ENCODE measurements at regions not wholly inside any gene's neighbourhood (a gene's known extent, or its start where the extent isn't known, plus 50 kb on each side); places are given as distances from the start of the nearest gene placed in this dataset.

GRCh38 chr4:85086721-85087120, 120.2 kb upstream of the WDFY3 start:
- intact Hi-C loops (cut with DNase I), result loop anchor here (10.0 kb wide), 1 partner anchor 958 kb away; no protein-coding TSS in a partner anchor
- no peak overlapping the region for H3K4me3 ChIP-seq

GRCh38 chr4:85092536-85092935, 126.0 kb upstream of the WDFY3 start:
- Histone ChIP-seq H3K27ac (no peak overlapping the region), H3K9me3 (peaks cover 0 to 7% of the 10 kb centered on the region in 2 donors), H3K27me3 (no peaks in the 10 kb centered on the region), H3K4me1 (no peaks in the 10 kb centered on the region), H3K36me3 (no peaks in the 10 kb centered on the region), H3K4me3 (no peak overlapping the region)
- intact Hi-C loops (cut with DNase I), result no loop called here
- no peak for DNase-seq (ENCODE audit: low spot score in 2 of 2)
- no peak for TF ChIP-seq CTCF (IDR thresholded peaks at IDR 0.05)

More at GRCh38 chr4:85086721-85087120, 120.2 kb upstream of the WDFY3 start:
- Histone ChIP-seq H3K36me3 (no peaks in the 10 kb centered on the region), H3K27me3 (no peaks in the 10 kb centered on the region), H3K27ac (no peak overlapping the region), H3K9me3 (no peaks in the 10 kb centered on the region), H3K4me1 (no peaks in the 10 kb centered on the region)
- TF ChIP-seq CTCF (IDR thresholded peaks at IDR 0.05), result no peak
- no peak for DNase-seq (ENCODE audit: low spot score in 2 of 2)

- TF ChIP-seq CTCF (IDR thresholded peaks at IDR 0.05), result no peak
- Histone ChIP-seq H3K9me3 (peaks cover 0 to 8% of the 10 kb centered on the region in 2 donors), H3K27ac (no peak overlapping the region), H3K27me3 (no peaks in the 10 kb centered on the region), H3K36me3 (no peaks in the 10 kb centered on the region), H3K4me1 (no peaks in the 10 kb centered on the region), H3K4me3 (no peak overlapping the region)
- intact Hi-C loops (cut with DNase I), result no loop called here
- no peak for DNase-seq (ENCODE audit: low spot score in 2 of 2)
These were observed 126.5 kb upstream of the WDFY3 start for GRCh38 chr4:85092943-85093342.

- intact Hi-C loops (cut with DNase I), result no loop called here
- Histone ChIP-seq H3K27ac (no peak overlapping the region), H3K27me3 (no peaks in the 10 kb centered on the region), H3K4me3 (no peak overlapping the region), H3K9me3 (peaks cover 0 to 8% of the 10 kb centered on the region in 2 donors), H3K36me3 (no peaks in the 10 kb centered on the region), H3K4me1 (no peaks in the 10 kb centered on the region)
- no peak for TF ChIP-seq CTCF (IDR thresholded peaks at IDR 0.05)
- DNase-seq (ENCODE audit: low spot score in 2 of 2), result no peak
These were observed 128.2 kb upstream of the WDFY3 start for GRCh38 chr4:85094735-85095134.

- Histone ChIP-seq H3K27ac (no peak overlapping the region), H3K4me1 (no peaks in the 10 kb centered on the region), H3K4me3 (no peak overlapping the region), H3K9me3 (peaks cover 0 to under 1% of the 10 kb centered on the region in 2 donors), H3K36me3 (no peaks in the 10 kb centered on the region), H3K27me3 (no peaks in the 10 kb centered on the region)
- intact Hi-C loops (cut with DNase I), result no loop called here
- no peak for DNase-seq (ENCODE audit: low spot score in 2 of 2)
- TF ChIP-seq CTCF (IDR thresholded peaks at IDR 0.05), result no peak
These were observed 136.1 kb upstream of the WDFY3 start for GRCh38 chr4:85102606-85103005.

- H3K4me3 ChIP-seq, result no peak overlapping the region
- no peaks in the 10 kb centered on the region for H3K36me3 ChIP-seq
- intact Hi-C loops (cut with DNase I), result no loop called here
- no peaks in the 10 kb centered on the region for H3K4me1 ChIP-seq
- no peak for TF ChIP-seq CTCF (IDR thresholded peaks at IDR 0.05)
- H3K27ac ChIP-seq, result no peak overlapping the region
- no peaks in the 10 kb centered on the region for H3K9me3 ChIP-seq
- DNase-seq (ENCODE audit: low spot score in 2 of 2), result no peak
- H3K27me3 ChIP-seq, result no peaks in the 10 kb centered on the region
These were observed 139.7 kb upstream of the WDFY3 start for GRCh38 chr4:85106166-85106565.
